H1 (cell line): ENCODE measurements at regions not wholly inside any gene's neighbourhood (a gene's known extent, or its start where the extent isn't known, plus 50 kb on each side); places are given as distances from the start of the nearest gene placed in this dataset.
"Not testable (repeated sequence)": the region's sequence is repeated elsewhere in the genome, so short reads cannot be mapped to it uniquely, and the experiment has no call there.

Experiments
- CTCF ChIA-PET: fragments of 300-600 bp; sonication (Branson Sonifier 250); formaldehyde crosslinking; loops from one replicate; lab custom pipeline; 2021; ENCODE audit not compliant: partially characterized antibody; lab: Charles Lee
- POLR2A ChIA-PET: fragments of 300-600 bp; sonication (Branson Sonifier 250); formaldehyde crosslinking; loops from one replicate; lab custom pipeline; 2021; ENCODE audit warnings: inconsistent platforms; ENCODE audit not compliant: partially characterized antibody; lab: Charles Lee
- DNase-seq, 2 experiments: peaks; one replicate each; pipeline versions ENCODE4 v3.0.0 to v3.0.0-alpha.2; 2010 to 2022; ENCODE audit warnings: low spot score in 2 of 2, low read depth in 1 of 2, mixed read lengths in 1 of 2
- FAIRE-seq: peaks from 2 replicates; lab custom pipeline; 2011; peaks lifted over from hg19 to GRCh38; lab: Jason Lieb, UNC
- H2AFZ ChIP-seq: 2 replicates; pipeline ENCODE4 v1.8.1; 2012; ENCODE audit warnings: low read length, inconsistent platforms
- H2AK5ac ChIP-seq: 2 replicates; pipeline ENCODE4 v1.6.1; 2013; ENCODE audit warnings: low read depth, low read length
- H2BK120ac ChIP-seq: replicated peaks from 2 replicates; pipeline ENCODE3; 2013; ENCODE audit warnings: low read depth, low read length, inconsistent platforms
- H2BK12ac ChIP-seq: 2 replicates; pipeline ENCODE4 v1.6.1; 2013; ENCODE audit warnings: low read depth, low read length
- H2BK15ac ChIP-seq: 2 replicates; pipeline ENCODE4 v1.6.1; 2013; ENCODE audit warnings: low read length
- H2BK20ac ChIP-seq: 2 replicates; pipeline ENCODE4 v1.6.1; 2013; ENCODE audit warnings: low read length
- H2BK5ac ChIP-seq: 2 replicates; pipeline ENCODE4 v1.6.1; 2013; ENCODE audit warnings: low read depth, low read length
- H3K14ac ChIP-seq: 2 replicates; pipeline ENCODE4 v1.6.1; 2013; ENCODE audit warnings: inconsistent platforms; ENCODE audit not compliant: insufficient read length
- H3K18ac ChIP-seq: 2 replicates; pipeline ENCODE4 v1.6.1; 2013; ENCODE audit warnings: low read length; ENCODE audit errors: extremely low read depth
- H3K23ac ChIP-seq: 2 replicates; pipeline ENCODE4 v1.6.1; 2013; ENCODE audit warnings: inconsistent platforms; ENCODE audit not compliant: insufficient read length
- H3K23me2 ChIP-seq: 2 replicates; pipeline ENCODE4 v1.6.1; 2013; ENCODE audit warnings: low read depth, low read length
- H3K27ac ChIP-seq: 2 replicates; pipeline ENCODE4 v1.6.1; 2011; ENCODE audit warnings: low read depth, low read length, inconsistent platforms
- H3K27me3 ChIP-seq, 4 experiments: replicated peaks in 1 of 4; 1 replicate in 1 of 4; 2 replicates in 3 of 4; pipeline versions ENCODE4 v1.6.1 to v1.8.1; 2011 to 2013; ENCODE audit warnings: low read length in 3 of 4, mild to moderate bottlenecking in 3 of 4, inconsistent platforms in 2 of 4, mixed read lengths in 2 of 4, moderate library complexity in 1 of 4; ENCODE audit not compliant: control insufficient read depth in 3 of 4, insufficient read depth in 3 of 4; ENCODE audit errors: extremely low read depth in 1 of 4
- H3K36me3 ChIP-seq, 4 experiments: 2 replicates each; pipeline versions ENCODE4 v1.6.1 to v1.8.1; 2011 to 2013; ENCODE audit warnings: mild to moderate bottlenecking in 4 of 4, low read length in 3 of 4, moderate library complexity in 2 of 4, control low read depth in 1 of 4, inconsistent platforms in 1 of 4; ENCODE audit not compliant: insufficient read depth in 4 of 4, control insufficient read depth in 2 of 4
- H3K4ac ChIP-seq: replicated peaks from 2 replicates; pipeline ENCODE3; 2013; ENCODE audit warnings: low read length, low read depth, mixed read lengths, inconsistent platforms; ENCODE audit not compliant: insufficient read length
- H3K4me1 ChIP-seq, 4 experiments: replicated peaks in 1 of 4; 1 replicate in 1 of 4; 2 replicates in 3 of 4; pipeline versions ENCODE4 v1.6.1 to v1.8.1; 2011 to 2013; ENCODE audit warnings: low read length in 3 of 4, inconsistent platforms in 2 of 4, mixed read lengths in 1 of 4; ENCODE audit not compliant: insufficient read depth in 4 of 4, control insufficient read depth in 3 of 4
- H3K4me2 ChIP-seq, 2 experiments: 2 replicates each; pipeline versions ENCODE4 v1.6.1 to v1.8.1; 2011 to 2013; ENCODE audit warnings: low read depth in 2 of 2, low read length in 2 of 2, control low read depth in 1 of 2, inconsistent platforms in 1 of 2, mild to moderate bottlenecking in 1 of 2; ENCODE audit not compliant: insufficient read depth in 1 of 2
- H3K4me3 ChIP-seq, 4 experiments: fragments of 200-600, 300-600 bp in 1 of 4; sonication (generic), shearing (Covaris generic), sonication (Bioruptor Twin) in 1 of 4; 2 replicates each; pipeline versions ENCODE4 v1.5.1 to v1.8.1; 2011 to 2016; ENCODE audit warnings: low read length in 4 of 4, low read depth in 3 of 4, control low read depth in 2 of 4, inconsistent platforms in 2 of 4, mild to moderate bottlenecking in 2 of 4, mixed read lengths in 1 of 4, moderate library complexity in 1 of 4; ENCODE audit not compliant: insufficient read depth in 2 of 4; ENCODE audit errors: extremely low read depth in 1 of 4
- H3K56ac ChIP-seq: replicated peaks from 2 replicates; pipeline ENCODE3; 2013; ENCODE audit warnings: low read depth, mild to moderate bottlenecking, mixed read lengths, low read length, inconsistent platforms; ENCODE audit not compliant: insufficient read length
- H3K79me1 ChIP-seq: 2 replicates; pipeline ENCODE4 v1.6.1; 2013; ENCODE audit warnings: low read depth, low read length, control low read depth
- H3K79me2 ChIP-seq, 2 experiments: 2 replicates each; pipeline versions ENCODE4 v1.6.1 to v1.8.1; 2012 to 2013; ENCODE audit warnings: low read length in 2 of 2, mild to moderate bottlenecking in 2 of 2, inconsistent platforms in 1 of 2; ENCODE audit not compliant: insufficient read depth in 2 of 2, control insufficient read depth in 1 of 2
- H3K9ac ChIP-seq, 4 experiments: replicated peaks in 1 of 4; 1 replicate in 1 of 4; 2 replicates in 3 of 4; pipeline versions ENCODE4 v1.6.1 to v1.8.1; 2011 to 2013; ENCODE audit warnings: low read depth in 3 of 4, low read length in 3 of 4, control low read depth in 2 of 4, mild to moderate bottlenecking in 2 of 4, moderate library complexity in 2 of 4, inconsistent platforms in 1 of 4; ENCODE audit errors: extremely low read depth in 1 of 4
- H3K9me3 ChIP-seq, 2 experiments: 2 replicates each; pipeline versions ENCODE4 v1.6.1 to v1.8.1; 2012 to 2013; ENCODE audit warnings: mild to moderate bottlenecking in 2 of 2, moderate library complexity in 2 of 2, control low read depth in 1 of 2, inconsistent platforms in 1 of 2, low read depth in 1 of 2, low read length in 1 of 2, mixed read lengths in 1 of 2; ENCODE audit not compliant: insufficient read depth in 2 of 2
- H4K20me1 ChIP-seq, 2 experiments: replicated peaks in 1 of 2; 2 replicates each; pipeline versions ENCODE3 to v1.8.1; 2011 to 2013; ENCODE audit warnings: inconsistent platforms in 2 of 2, low read length in 2 of 2, mild to moderate bottlenecking in 1 of 2; ENCODE audit not compliant: insufficient read depth in 2 of 2, control insufficient read depth in 1 of 2
- H4K5ac ChIP-seq: 2 replicates; pipeline ENCODE4 v1.6.1; 2013; ENCODE audit warnings: low read length, low read depth, mixed read lengths, inconsistent platforms; ENCODE audit not compliant: insufficient read length
- H4K8ac ChIP-seq: 2 replicates; pipeline ENCODE4 v1.8.0; 2013; ENCODE audit warnings: mild to moderate bottlenecking, moderate library complexity, low read length, inconsistent platforms; ENCODE audit not compliant: insufficient read depth; ENCODE audit errors: extremely low read depth
- H4K91ac ChIP-seq: replicated peaks from 2 replicates; pipeline ENCODE3; 2013; ENCODE audit warnings: low read length, mixed read lengths, inconsistent platforms; ENCODE audit not compliant: insufficient read length
- WGBS, 2 experiments: shearing (Covaris generic) in 1 of 2; methylation state at CpG; one replicate each; pipeline versions ENCODE4 v1.1.6 to v1.1.7; 2013 to 2015; ENCODE audit warnings: low lambda C conversion rate in 2 of 2, mixed read lengths in 2 of 2, inconsistent platforms in 1 of 2, low coverage in 1 of 2, missing lambda C conversion rate in 1 of 2; ENCODE audit not compliant: insufficient replicate concordance in 2 of 2, insufficient coverage in 1 of 2, insufficient read length in 1 of 2; ENCODE audit errors: extremely low coverage in 1 of 2, missing lambda C conversion rate in 1 of 2; 5-methylcytosine and 5-hydroxymethylcytosine counted together

- H3K79me1 ChIP-seq, H4K20me1 ChIP-seq, H3K23me2 ChIP-seq, H3K14ac ChIP-seq, H2BK15ac ChIP-seq, H2BK20ac ChIP-seq, H3K9me3 ChIP-seq, H3K27me3 ChIP-seq, FAIRE-seq, H3K79me2 ChIP-seq, H2AFZ ChIP-seq, H4K5ac ChIP-seq, H2BK5ac ChIP-seq, H4K91ac ChIP-seq, H3K9ac ChIP-seq, H2BK120ac ChIP-seq, CTCF ChIA-PET, H3K4ac ChIP-seq, H2BK12ac ChIP-seq, POLR2A ChIA-PET, H4K8ac ChIP-seq, H3K4me3 ChIP-seq, H3K23ac ChIP-seq, H2AK5ac ChIP-seq, H3K18ac ChIP-seq, H3K4me2 ChIP-seq, DNase-seq, H3K56ac ChIP-seq, H3K36me3 ChIP-seq, H3K4me1 ChIP-seq, H3K27ac ChIP-seq: not testable (repeated sequence)
- 96% methylated on average over 4 of the region's 4 CpGs; no CpG with 5 or more reads in 1 of the 2 experiments for WGBS, 2 experiments
Measured at GRCh38 chr13:46460223-46460622, 73.2 kb upstream of the RUBCNL start.

- POLR2A ChIA-PET, H3K9ac ChIP-seq: not testable (repeated sequence)
Measured at GRCh38 chr13:46457255-46457654, 70.2 kb upstream of the RUBCNL start.

More at GRCh38 chr13:46457255-46457654, 70.2 kb upstream of the RUBCNL start:
- H2AFZ ChIP-seq, H4K8ac ChIP-seq, H3K4me1 ChIP-seq, H3K14ac ChIP-seq, CTCF ChIA-PET, H3K27me3 ChIP-seq, H3K23me2 ChIP-seq, H3K18ac ChIP-seq, FAIRE-seq, H3K4me2 ChIP-seq, H3K79me1 ChIP-seq, H2BK20ac ChIP-seq, H3K4me3 ChIP-seq, H3K9me3 ChIP-seq, H3K23ac ChIP-seq, H2BK12ac ChIP-seq, DNase-seq, H3K79me2 ChIP-seq, H3K4ac ChIP-seq, H4K5ac ChIP-seq, H3K56ac ChIP-seq, H2BK120ac ChIP-seq, H4K20me1 ChIP-seq, H2AK5ac ChIP-seq, H3K36me3 ChIP-seq, H2BK15ac ChIP-seq, H4K91ac ChIP-seq, H3K27ac ChIP-seq, H2BK5ac ChIP-seq: not testable (repeated sequence)
- 84% methylated on average over 2 of the region's 2 CpGs; no CpG with 5 or more reads in 1 of the 2 experiments for WGBS, 2 experiments
